ENCODE measurements at regions not wholly inside any gene's neighbourhood (a gene's known extent, or its start where the extent isn't known, plus 50 kb on each side); places are given as distances from the start of the nearest gene placed in this dataset.

DNA sequence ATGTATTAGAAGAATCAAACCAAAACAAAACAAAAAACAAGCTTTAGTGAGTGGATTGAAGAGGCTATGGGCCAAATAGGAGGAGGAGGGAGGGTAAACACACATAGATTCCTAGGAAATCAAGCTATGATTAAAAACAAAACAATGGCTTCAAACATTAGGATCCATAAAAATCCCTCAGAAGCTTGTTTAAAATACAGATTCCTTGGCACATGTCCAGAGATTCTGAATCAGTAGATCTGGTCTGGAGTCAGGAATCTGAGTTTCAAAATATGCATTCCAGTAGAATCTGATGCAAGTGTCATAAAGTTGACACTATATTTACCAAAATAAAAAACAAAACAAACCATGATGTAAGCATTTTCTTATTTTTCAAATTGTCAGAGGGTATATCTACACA is 692.8 kb upstream of the SGCG start:
- no peak for DNase-seq

DNA sequence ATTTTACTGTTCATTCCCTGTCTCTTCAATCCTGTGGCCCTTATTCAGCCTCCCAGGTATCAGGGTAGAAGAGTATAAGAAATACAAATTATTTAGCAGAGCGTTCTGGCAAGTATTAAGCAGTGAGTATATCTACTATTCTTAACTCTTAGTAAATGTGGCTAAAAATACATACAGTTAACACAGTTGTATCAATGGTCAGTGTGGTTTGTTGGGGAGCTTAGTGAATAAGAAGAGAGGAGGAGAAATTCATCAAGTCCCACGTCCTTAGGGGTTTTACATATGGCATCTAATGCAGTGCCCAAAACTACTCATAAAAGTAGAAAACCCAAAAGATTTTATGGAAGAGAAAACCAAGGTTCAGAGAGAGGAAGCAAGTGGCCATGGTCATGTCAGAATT is 691.0 kb upstream of the SGCG start:
- DNase-seq, result no peak

DNA sequence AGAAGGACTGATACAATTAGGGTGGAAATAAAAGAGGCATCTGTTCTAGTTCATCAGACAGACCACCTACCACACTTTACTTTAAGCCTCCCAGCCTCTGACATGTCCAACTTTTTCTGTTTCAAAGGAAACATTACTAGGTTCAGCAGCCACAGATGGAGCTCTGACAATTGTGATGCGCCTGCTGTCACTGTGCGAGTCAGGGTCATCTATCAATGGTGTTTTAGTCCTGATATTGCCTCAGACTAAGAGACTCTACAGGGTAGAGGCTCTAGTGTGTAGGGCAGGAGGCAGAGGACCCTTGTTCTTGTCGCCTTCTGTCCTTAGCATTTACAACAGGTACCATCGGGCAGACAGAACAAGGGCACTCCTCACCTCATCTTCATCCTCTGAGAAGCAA is 685.0 kb upstream of the SGCG start:
- DNase-seq, result no peak

DNA sequence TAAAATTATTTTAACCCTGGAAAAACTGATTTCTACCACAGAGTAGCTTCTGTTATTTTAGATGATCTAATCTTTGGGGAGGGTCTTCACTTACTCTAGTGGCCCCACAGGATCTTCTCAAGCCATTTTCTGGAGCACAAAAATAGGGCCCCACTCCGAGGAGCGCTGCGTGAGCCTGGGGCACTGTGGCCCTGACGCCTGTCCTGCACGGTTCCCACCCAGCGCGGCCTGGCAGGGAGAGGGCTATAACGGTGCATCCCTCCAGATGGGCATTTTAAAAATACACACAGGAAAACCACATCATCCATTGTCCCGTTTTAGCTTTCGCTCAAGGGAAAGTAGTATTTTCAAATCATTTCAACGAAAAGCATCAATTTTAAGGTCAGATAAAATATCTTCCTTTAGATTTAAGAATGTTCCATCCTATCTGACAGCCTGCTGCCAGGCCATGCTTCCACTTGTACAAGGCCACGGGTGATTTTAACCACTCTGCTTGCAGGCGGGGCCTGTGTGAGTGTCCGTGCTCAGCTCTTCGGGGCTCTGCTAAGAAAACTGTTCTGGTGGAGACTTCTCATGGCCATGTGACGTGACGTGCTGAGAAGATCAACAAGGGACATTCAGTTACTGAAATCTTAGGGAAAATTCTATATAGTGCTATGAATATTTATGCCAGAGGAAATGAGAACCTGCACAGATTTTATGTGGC is 683.8 kb upstream of the SGCG start:
- DNase-seq, result no peak

DNA sequence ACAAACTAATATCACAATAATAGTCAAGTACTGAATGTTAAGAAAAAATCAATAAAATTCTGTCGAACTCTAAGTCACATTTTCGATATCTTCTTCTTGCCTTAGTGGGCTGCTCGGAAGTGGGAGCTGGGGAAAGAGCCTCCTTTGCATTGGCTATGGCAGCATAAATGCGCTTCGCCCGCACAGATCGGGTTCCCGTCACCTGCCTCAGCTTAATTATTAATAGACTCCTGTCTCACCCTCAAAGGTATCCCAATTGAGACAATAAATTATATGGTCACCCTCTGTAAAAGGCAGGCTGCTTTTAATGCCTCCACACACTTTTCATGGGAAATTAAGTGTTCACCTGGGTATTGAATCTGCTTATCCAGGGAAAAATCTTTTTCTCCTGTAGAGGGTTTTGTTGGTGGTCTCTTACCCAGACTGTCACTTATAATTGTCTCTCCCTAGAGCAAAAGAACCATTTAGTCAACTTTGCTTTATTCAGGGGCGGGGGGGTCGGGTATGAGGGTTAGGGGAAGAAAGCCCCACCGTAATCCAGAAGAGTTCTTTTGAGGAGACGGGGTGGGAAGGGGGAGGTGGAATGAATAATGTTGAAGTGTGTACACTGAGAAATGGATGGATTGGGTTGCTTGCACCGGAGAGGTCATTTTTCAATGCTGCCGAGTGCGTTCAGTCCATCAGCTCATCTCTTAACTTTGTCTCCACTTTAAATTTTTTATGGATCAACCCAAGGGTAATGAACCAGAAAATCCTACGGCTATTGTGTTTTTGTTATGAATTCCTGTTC is 682.6 kb upstream of the SGCG start:
- no peak for DNase-seq

DNA sequence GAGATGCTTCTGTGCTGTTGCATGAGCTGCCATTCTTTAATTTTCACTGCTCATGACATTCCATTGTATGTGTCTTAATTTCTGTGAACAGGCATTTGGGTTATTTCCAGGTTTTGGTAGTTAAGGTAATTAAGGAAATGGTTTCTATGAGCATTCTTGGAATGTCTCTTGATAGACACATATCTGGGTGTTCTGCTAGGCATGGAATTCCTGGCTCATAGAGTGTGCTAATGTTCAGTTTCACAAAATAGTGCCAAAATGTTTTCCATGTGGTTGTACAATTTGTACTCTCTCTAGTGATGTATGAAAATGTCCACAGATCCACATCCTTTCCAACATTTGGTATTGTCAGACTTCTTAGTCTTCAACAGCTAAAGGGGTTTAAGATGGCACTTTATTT is 680.9 kb upstream of the SGCG start:
- DNase-seq, result no peak

DNA sequence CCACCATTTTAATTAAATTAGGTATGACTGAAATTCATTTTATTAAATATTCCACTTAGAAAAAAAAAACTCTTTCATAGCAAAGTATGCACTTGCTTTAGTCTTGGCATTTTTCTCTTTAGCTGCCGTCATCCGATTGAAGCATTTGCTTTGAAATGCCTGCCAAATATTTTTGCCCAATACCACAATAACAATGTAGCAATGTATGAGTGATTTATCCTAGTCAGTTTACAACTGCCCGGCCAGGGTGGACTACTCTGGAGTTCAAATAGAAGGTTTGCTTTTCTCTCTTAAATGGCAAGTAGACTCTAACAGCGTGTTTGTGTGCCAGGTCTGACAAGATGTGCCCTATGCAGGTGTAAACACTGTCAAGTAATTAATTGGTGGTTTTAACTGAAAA is 675.3 kb upstream of the SGCG start:
- no peak for DNase-seq

DNA sequence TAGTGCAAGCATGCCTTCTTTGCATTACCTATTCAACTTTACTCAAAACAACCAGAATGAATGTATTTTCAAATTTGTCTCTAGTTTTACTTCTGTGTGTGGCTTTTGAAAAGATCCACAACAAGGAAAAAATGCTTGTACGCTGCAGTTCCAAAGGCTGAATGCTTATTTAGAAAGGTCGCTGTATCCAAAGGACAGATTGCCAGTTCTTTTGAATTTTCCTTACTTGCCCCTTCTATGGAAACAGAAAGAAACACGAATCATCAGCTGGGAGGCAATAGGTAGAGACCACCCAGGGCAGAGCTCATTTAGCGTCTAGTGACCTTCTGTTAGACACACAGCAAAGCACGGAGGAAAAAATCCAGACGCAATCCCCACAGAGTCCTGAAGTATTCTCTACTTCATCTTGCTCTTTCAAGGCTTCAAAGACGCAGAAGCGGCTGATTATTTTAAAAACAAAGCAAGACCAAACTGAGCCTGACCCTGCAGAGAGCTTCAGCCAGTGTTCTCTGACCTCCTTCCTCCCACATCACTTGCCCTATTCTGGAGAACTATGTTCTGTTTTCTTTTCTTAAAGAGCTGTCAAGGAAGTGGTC is 674.6 kb upstream of the SGCG start:
- no peak for DNase-seq

DNA sequence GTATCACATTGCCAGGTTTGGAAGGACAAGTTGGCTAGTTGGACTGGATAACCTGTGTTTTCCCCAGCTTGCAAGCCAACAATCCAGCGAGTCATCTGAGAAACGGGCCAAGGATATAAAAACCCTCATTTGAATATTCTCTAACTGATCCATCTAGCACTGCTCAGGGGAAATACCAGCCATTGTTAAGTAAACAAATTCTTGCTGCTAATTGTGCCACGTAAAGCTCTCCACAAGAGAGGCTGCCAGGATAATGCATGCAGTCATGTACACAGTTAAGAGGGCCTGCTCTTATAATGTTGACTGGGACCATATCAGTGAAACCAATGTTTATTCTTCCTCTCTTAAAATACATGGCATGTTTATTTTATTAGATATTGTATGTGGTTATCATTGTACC is 663.2 kb upstream of the SGCG start:
- no peak for DNase-seq

DNA sequence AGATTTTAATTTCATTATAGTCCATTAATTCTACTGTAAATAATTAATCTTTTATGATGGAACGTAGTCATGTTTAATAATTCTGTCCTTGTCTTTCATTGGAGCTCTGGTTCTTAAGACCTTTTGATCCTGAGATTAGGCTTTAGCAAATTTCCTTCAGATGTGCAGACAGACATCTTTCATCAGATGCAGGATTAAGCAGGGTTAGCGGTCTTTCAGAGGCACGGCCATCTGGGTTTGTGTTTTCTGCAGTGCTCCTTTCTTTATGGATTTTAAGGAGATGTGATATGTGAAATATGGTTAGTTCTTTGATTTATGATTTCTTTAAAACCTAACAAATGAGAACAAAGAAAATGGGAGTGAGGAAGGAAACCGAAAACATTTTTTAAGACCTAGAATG is 643.9 kb upstream of the SGCG start:
- no peak for DNase-seq

DNA sequence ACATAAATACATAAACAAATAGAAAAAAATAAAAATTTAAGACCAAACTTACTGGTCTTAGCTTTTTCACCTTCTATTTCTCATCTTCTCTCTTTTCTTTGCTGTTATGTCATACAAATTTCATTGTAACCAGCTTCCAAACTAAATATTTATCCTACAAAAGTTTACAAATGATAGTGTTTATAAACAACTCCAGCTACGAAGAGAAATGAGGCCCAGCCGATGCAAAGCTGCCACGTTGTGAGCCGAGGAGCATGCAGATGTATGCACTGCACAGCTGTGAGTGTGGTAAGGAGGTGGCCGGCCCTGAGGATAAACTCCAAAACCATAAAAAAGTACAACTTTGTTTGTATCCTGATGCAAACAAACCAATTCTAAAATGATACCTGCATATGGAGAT is 642.4 kb upstream of the SGCG start:
- no peak for DNase-seq

DNA sequence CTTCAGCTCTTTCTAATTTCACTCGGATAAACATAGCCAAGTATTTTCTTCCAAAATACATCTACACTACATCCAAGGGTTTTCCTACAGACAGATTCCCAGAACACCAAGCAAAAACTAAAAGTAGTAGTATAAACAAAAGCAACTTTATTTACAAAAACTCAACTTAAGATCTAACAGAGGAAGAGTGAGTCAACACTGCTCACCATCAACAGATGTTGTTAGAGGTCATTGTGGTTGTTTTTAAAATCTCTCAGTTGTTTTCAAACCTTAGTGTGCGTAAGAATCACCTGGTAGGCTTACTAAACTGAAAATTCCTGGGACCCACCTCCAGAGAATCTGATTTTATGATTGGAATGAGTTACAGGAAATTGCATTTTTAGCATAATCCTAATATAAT is 631.7 kb upstream of the SGCG start:
- DNase-seq, result no peak

DNA sequence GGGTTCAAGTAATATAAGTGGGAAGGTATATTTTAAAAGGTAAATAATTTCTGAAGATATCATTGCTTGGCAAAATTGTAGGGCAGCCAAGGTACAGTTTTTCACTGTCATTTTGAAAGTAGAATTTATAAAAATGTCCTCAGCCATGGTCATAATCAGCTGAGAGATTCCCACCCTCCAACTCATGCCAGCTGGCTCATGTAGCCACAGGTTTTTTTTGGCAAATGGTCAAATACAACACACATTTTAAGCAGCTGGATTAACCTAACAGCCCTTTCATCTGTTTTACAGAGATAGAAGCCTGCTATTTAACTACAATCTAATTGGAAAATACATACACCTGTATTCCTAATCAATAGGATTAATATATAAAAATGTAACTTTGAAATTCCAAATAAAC is 619.2 kb upstream of the SGCG start:
- DNase-seq, result no peak

DNA sequence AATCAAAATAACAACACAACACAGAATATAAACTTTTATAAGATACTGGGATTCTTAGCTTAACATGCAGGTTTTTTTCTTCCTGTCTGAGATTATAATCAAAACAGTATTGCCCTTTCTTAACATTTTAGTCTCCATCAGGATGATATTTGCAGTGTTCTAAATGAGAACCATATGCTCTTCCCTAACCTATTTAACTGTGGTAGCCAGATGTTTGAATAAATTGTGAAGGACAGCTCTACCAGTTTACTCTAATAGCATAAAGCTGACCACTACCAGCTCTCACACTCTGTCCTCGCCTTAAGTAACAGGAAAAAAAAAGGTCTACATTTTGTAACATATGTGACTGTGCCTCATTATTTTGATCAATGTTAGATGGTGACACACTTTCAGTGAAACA is 618.7 kb upstream of the SGCG start:
- no peak for DNase-seq

DNA sequence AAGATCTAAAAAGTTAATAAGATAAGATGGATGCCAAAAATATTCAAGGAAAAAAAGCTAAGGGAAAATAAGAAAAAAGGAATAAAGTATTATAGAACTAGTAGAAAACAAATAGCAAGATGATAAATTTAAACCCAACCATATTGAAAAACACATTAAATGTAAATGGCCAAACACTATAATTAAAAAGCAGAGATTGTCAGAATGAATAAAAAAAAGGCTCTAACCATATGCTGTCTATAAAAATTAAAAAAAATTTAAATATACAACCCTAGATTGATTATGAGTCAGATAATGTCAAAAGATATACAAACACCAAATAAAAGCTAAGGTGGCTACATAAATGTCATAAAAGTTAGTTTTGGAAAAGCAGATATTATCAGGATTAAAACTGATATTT is 617.5 kb upstream of the SGCG start:
- no peak for DNase-seq

DNA sequence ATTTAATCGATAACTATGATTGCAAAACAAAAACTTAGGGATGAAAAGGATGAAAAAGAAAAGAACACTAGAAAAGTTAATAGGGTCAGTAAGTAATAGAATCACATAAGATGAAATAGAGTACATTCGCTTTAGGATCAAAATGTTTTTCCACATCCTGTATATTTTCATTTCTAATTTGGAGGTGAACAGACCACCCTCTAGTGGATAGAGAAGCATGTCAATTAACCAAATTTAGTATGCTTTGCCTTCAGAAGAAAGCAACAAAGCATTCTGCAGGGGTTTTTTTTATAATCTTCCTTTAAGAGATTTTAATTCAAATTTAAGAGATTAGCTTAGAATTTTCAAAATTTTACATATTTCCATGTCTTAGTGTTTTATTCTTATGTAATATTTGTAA is 611.0 kb upstream of the SGCG start:
- no peak for DNase-seq

DNA sequence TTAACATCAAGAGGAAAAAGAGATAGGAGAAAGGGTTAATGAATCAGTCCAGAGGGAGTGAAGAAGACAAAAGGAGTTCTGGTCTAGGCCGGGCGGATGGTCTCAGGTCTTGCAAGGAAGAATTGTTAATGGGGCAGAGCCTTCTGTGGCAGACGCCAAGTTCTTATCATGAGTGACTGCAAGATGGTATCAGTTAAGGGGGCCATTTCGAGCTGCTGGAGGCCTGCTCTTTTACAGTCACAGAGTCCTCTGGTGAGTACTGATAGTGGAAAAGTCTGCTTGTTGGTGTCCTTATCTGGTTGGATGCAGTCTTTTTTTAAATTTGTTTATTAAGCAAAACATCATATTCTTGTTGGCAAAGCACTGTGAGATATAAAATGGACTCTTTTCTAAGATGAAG is 590.9 kb upstream of the SGCG start:
- no peak for DNase-seq

DNA sequence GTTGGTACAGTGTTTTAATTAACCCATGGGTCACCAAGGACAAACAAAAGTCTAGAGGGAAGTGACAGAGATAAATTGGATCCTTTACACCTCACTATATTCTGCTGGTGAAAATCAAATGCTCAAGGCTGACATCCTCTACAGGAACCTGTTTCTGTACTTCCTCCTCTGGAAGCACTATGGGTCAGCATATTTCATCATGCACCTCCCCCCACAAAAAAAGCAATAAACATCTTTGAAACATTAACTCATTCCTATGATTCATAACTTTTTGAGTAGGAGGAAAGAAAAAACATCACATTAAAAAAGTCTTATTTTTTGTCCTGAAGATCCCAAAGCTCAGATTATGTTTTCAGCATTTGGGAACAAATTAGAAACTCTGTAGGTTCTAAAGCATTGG is 588.3 kb upstream of the SGCG start:
- no peak for DNase-seq

DNA sequence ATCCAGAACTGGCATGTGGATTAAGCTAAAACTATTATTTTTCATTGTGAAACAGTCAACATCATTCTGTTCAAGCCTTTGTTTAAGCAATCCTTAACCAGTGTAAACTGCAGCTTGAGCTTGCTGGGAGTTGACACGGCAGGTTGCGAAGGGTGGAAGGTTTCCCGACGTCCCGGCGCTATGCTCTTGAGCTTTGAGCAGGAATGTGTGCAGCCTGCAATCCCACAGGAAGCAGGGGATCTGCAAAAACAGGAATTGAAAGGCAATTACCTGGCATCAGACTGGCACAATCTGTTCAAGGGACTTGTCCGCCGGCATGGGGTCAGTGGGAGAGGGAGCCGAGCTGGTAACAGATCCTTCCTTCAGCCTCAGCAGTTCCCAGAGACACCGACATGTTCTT is 586.7 kb upstream of the SGCG start:
- no peak for DNase-seq

DNA sequence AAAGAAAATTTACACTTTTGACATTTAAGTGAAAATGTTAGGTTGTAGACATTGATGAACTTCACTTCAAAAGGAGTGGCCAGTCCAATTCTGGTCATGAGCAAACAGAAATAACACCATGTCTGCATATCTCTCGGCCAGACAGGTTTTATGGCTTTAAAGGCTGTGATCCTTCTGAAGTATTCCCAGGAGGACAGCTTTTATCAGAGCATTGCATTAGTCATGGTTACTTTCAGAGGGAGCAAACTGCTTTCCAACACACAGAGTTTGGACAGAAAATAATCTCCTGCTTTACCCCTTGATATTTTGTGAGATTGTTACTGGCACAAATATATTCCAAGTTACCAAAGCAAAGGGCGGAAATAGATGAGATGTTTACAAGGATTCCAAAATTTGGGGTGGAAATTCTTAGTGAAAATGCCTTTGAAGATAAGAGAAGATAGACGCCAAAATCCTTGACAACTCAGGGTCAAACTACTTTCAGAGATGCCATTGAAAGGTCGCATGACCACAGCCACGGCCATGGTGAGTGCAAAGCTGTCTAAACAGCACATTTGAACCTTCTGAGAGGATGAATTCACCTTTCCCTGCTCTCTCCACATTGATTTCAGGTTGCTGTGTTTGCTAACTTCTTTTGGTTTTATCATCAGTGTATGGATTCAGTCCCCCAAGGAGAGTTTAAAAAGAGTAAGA is 584.5 kb upstream of the SGCG start:
- no peak for DNase-seq

DNA sequence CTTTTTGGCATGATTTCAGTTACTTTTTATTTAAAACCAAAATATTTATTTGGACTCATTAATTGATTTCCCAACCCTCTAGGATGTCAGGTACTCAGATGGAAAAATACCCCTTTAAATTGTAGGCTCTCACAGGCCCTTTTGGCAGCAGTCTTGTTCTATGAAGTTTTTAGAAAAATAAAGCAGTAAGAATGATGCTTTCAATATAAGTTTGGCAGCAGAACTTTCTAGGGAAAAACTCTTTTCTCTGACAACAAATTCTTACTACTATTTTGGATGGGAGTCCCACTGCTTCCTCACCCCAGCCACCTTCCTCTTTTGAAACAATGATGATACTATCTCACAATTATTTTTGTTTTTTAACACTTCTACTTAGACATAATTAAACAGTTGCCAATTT is 581.6 kb upstream of the SGCG start:
- no peak for DNase-seq

DNA sequence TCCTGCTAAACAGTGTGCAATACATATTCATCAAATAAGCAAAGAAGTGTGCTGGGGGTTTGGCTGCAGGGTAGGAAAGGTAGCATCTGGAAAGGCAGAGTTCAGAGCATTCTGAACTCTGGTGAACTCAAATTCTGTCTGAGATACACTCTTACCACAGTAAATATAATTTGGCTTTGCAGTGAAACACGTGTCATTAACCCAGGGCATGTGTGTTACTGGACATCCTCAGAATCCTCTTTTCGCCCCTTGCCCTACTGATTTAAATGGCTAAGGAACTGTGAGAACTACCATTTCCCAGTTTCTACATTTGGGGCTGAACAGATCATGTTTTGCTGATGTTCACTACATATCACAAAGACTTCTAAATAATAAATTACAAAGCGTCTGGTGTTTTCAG is 562.8 kb upstream of the SGCG start:
- no peak for DNase-seq

Measured in anterior cingulate cortex (tissue), 58 donors.